NCI-H146 (cell line): ENCODE measurements at regions not wholly inside any gene's neighbourhood (a gene's known extent, or its start where the extent isn't known, plus 50 kb on each side); places are given as distances from the start of the nearest gene placed in this dataset.

Source experiments
- DNase-seq: peaks from one replicate; lab custom pipeline; 2025; lab: John Stamatoyannopoulos, UW

GRCh38 chr2:128494307-128494639, 175.6 kb upstream of the HS6ST1 start:
- DNase-seq, result peak; percentile 31

GRCh38 chr2:128494640-128495321, 176.1 kb upstream of the HS6ST1 start:
- DNase-seq, result peak; percentile 15

DNA sequence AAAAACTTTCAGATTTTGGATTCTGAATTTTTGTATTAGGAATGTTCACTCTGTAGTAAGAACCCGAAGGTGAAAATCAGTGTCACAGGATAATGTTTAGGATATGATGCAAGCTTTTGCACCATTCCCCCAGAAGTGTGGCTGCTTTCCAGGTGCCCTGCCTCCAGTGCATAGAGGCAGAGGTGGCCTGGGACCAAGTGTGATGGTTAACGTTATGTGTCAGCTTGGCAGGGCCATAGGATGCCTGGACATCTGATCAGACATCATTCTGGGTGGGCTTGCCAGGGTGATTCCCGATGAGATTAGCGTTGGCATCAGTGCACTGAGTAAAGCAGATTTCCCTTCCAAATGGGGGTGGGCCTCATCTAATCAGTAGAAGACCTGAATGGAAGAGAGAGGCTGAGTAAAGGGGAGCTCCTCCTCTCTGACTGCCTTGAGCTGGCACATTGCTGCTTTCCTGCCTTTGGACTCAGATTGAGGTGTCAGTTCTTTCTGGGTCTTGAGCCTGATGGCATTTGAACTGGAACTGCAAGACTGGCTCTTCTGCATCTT, 177.4 kb upstream of the HS6ST1 start:
- DNase-seq, result no peak

GRCh38 chr2:128496700-128497099, 178.0 kb upstream of the HS6ST1 start:
- DNase-seq, result no peak

GRCh38 chr2:128497461-128497860, 178.8 kb upstream of the HS6ST1 start:
- no peak for DNase-seq

GRCh38 chr2:128498086-128498485, 179.4 kb upstream of the HS6ST1 start:
- DNase-seq, result no peak

GRCh38 chr2:128498589-128498988, 179.9 kb upstream of the HS6ST1 start:
- DNase-seq, result no peak

GRCh38 chr2:128499367-128500137, 180.9 kb upstream of the HS6ST1 start:
- no peak for DNase-seq

- no peak for DNase-seq
Observed at GRCh38 chr2:128500138-128500800, 181.6 kb upstream of the HS6ST1 start.

DNA sequence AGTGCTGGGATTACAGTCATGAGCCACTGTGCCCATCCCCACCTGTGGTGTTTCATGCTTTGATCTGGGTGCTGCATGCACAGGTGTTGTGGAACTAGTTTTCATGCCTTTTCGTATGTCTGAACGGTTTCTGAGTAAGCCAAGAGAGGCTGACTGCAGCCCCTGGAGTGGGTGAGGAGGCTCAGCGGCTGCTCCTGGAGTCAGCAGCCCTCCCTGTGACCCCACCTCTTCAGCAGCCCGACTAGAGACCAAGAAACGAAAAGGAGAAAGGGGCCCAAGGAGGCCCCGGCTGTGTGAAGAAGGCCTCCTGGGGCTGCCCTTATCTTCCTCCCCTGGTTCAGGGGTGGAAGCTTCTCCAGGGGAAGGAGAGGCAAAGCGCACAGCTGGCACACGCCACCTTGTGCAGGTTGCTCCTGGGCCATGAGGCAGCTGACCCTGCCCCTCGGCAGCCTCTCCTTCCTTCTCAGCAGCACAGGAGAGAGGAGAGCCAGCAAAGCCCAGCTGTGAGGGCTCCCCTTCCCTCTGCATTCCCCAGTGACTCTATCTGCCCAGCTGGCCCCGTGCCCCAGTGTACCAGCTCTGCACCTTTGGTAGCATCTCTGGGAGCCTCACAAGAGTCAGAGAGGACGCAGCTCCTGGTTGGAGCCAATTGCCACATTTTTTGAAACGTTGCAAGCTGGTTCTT, 182.5 kb upstream of the HS6ST1 start:
- no peak for DNase-seq

GRCh38 chr2:128501700-128502099, 183.0 kb upstream of the HS6ST1 start:
- no peak for DNase-seq

GRCh38 chr2:128502200-128502599, 183.5 kb upstream of the HS6ST1 start:
- DNase-seq, result no peak

- DNase-seq, result no peak
Observed at GRCh38 chr2:128502638-128503246, 184.1 kb upstream of the HS6ST1 start.

- no peak for DNase-seq
Observed at GRCh38 chr2:128503399-128504245, 185.0 kb upstream of the HS6ST1 start.

GRCh38 chr2:128504246-128505149, 185.8 kb upstream of the HS6ST1 start:
- DNase-seq, result peak; percentile 25

DNA sequence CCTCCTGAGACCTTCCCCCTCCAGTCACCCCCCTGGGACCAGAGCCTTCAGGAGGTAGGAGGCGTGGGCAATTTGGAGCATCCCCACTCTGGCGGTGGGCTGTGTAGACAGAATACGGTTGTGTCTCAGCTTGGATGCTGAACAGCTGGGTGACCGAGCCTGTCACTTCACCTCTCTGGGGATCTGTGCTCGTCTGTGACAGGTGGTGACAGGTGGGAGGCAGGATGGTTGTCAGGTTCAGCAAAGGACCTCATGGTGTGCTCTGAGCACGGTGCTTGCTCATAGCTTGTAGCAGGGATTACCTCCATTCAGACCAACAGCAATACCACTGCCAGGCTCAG, 186.5 kb upstream of the HS6ST1 start:
- peak; percentile 24 for DNase-seq

- no peak for DNase-seq
Observed at GRCh38 chr2:128505575-128506526, 187.2 kb upstream of the HS6ST1 start.

GRCh38 chr2:128506534-128506933, 187.9 kb upstream of the HS6ST1 start:
- no peak for DNase-seq
